Pulmonary artery endothelial cell (primary cell): ENCODE measurements at regions not wholly inside any gene's neighbourhood (a gene's known extent, or its start where the extent isn't known, plus 50 kb on each side); places are given as distances from the start of the nearest gene placed in this dataset.
"Not testable (repeated sequence)": the region's sequence is repeated elsewhere in the genome, so short reads cannot be mapped to it uniquely, and the experiment has no call there.

Source experiments
- DNase-seq: peaks from one replicate; pipeline ENCODE4 v3.0.0-alpha.2; 2011; ENCODE audit warnings: low read depth, low spot score

DNA sequence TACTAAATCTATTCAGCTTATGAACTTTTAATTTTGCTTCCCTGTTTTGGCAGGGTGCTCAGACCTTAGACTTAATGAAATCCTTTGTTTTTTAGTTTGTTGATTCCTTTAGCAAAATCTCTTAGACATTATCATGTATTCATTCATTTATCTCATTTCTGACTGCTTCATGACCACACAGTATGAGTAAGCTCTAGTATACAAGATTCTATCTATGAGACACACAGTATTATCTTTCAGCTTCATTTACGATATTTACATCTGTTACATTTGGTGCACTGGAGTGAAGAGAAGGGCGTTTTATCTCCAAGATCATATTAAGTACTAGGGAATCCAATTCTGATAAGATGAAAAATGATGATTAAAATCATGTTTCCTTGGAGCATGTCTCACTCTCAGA, 448.1 kb upstream of the CA10 start:
- DNase-seq = no peak

DNA sequence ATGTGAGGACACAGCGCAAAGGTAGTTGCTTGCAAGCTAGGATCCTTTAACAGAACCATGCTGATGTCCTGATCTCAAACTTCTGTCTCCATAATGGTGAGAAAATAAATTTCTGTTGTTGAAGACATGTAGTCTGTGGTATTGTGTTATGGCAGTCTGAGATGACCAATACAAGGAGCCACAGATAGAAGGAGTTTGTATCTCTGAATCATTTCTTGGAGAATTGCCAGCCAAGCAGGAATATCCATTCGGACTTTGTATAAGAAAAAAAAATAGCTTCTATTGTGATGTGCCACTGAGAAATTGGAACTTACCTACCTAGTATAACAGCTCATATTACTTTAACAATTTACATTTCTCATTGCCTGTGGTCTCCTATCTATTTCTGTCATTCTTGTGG, 447.6 kb upstream of the CA10 start:
- DNase-seq = peak; percentile 29

GRCh38 chr17:52604105-52604504, 445.6 kb upstream of the CA10 start:
- DNase-seq = peak; percentile 4

DNA sequence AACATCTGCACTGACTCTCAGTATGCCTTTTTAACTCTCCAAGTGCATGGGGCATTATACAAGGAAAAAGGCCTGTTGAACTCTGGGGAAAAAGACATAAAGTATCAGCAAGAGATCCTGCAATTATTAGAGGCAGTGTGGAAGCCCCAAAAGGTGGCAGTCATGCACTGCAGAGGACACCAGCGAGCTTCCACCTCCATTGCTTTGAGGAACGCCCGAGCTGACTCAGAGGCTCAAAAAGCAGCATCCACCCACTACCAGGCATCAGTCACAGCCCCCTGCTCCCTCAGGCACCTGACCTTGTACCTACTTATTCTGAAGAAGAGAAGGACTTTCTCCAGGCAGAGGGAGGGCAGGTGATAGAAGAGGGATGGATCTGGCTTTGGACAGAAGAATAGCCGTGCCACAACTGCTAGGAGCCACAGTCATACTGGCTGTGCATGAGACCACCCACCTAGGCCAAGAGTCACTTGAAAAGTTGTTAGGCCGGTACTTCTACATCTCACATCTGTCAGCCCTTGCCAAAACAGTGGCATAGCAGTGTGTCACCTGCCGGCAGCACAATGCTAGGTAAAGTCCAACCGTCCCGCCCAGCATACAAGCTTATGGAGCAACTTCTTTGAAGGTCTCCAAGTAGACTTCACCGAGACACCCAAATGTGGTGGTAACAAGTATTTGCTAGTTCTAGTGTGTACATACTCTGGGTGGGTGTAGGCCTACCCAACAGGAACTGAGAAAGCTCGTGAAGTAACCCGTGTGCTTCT, 439.1 kb upstream of the CA10 start:
- not testable (repeated sequence) for DNase-seq

GRCh38 chr17:52594516-52594915, 436.0 kb upstream of the CA10 start:
- no peak for DNase-seq

- DNase-seq = no peak
Measured at GRCh38 chr17:52546990-52547389, 388.5 kb upstream of the CA10 start.

DNA sequence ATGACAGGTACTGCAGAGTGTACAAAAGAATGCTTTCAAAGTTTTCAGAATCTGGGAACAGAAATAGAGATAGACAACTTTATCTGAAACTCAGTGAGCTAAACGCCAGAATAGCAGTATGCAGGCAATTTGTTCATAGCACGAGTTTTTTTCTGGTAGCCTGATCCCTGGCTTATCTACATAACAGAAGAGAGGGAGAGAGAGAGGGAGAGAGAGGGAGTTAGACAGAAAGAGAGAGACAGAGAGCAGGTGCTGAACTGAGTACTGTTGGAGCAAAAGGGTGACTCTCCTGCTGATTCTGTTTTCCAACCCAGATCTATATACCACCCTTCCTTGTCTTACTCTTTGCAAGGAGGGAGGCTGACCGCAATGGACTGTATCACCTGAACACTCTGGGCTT, 388.0 kb upstream of the CA10 start:
- no peak for DNase-seq

GRCh38 chr17:52537421-52537820, 378.9 kb upstream of the CA10 start:
- DNase-seq = no peak

GRCh38 chr17:52536489-52536888, 378.0 kb upstream of the CA10 start:
- DNase-seq = no peak

DNA sequence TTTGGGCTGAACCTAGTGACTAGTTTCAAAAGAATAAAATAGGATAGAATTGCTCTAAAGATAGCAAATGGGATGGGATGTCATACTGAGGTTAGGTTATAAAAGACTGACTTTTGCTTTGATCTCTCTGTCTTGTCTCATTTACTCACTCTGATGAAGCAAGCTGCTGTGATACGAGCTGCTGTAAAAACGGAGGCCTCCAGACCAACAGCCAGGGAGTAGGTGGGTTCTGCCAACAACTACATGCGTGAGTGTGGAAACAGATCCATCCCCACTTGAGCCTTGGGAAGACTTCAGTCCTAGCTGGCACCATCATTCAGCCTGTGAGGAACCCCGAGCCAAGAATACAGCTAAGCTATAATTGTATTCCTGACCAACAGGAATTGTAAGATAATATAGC, 373.9 kb upstream of the CA10 start:
- DNase-seq = no peak

DNA sequence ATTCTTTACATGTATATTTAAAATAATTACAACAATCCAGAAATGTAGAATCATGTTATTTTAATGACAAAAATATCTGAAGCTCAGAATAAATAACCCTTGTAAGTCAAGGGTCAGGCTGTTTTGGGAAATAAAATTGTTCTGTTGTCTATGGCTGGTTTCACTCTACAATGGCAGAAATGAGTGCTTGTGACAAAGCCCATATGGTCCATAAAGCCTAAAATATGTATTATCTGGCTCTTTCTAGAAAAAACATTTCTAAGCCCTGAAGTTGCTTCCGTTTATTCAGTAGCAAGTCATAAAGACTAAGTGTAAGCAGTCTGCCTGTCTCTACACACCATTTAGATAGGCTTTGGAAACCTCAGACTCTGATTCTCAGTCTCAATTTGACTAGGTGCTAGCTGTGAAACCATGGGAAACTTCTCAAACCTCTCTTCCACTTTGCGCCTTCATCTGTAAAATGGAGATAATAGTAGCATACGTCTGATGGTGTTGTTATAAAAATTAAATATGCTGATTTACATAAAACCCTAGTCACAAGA, 365.7 kb upstream of the CA10 start:
- DNase-seq = no peak

DNA sequence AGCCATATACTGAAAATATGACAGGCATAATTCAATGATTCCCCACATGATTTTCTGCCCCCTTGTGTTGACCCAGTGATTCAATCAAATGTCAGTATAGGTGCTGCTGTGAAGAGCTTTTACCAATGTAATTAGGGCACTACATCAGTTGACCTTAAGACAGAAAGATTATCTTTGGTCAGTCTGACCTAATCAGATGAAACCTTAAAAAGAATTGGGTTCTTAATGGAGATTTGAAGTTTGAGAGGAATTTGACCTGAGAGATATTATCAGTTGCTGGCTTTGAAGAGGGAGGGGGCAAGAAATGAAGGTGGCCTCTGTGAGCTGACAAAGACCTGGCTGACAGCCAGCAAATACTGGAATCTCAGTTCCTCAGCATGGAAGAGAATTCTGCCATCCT, 358.7 kb upstream of the CA10 start:
- DNase-seq = no peak

GRCh38 chr17:52515927-52516326, 357.4 kb upstream of the CA10 start:
- DNase-seq = no peak

DNA sequence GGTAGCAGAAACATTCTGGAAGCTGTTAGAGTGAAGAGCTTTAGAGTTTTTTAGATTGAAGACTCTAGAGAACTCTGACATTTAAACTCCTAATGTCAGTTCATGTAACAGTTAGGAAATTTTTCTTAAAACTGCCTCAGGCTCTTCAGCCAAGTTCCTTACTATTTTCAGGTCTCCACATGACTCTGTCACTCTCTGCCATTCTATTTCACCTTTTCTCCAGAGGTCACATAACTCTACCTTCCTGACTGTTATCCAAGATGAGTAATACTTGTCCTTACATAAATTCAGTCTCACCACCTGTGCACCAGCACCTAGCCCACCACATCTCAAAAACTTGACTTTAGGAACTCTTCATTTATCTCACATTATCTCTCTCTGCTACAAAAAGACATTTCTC, 347.1 kb upstream of the CA10 start:
- no peak for DNase-seq

GRCh38 chr17:52504081-52504480, 345.6 kb upstream of the CA10 start:
- no peak for DNase-seq

DNA sequence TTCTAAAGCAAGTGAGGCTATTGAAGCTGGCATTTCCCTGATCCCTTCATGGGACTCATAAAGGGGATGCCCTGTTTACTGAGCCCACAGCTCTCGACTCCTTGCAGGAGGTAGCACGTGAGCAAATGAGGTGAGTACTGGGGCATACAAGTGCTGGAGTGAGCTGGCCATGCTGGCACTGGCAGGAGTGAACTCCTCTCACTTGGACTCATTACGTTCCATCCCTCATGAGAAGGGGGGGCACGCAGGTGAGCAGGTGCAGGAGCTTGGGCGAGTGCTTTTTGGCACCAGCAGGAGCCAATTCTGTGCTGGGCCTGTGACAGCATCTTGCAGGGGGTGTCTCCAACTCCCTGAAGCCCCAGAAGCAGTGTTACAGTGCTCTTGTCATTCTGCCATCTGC, 337.1 kb upstream of the CA10 start:
- no peak for DNase-seq

GRCh38 chr17:52482271-52482670, 323.8 kb upstream of the CA10 start:
- no peak for DNase-seq

- no peak for DNase-seq
Measured at GRCh38 chr17:52477824-52478699, 319.5 kb upstream of the CA10 start.

GRCh38 chr17:52476638-52477313, 318.3 kb upstream of the CA10 start:
- DNase-seq = no peak

DNA sequence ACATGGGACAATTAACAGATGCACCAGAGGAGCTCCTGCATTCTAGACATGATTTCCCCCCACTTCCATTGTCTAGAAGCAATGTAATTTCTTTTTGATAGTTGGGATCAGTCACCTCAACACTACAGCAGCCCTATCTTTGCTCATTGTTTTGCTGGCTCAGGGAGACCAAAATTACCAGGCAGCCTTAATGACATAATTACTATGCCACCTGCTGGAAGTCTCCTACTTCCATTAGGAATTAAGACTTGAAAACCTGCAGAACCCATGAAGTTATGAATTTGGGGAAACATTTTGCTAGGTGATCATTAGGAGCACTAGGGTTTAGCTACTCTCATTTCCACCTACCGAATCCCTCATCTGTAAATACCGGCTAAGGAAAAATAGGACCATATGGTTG, 312.0 kb upstream of the CA10 start:
- no peak for DNase-seq

DNA sequence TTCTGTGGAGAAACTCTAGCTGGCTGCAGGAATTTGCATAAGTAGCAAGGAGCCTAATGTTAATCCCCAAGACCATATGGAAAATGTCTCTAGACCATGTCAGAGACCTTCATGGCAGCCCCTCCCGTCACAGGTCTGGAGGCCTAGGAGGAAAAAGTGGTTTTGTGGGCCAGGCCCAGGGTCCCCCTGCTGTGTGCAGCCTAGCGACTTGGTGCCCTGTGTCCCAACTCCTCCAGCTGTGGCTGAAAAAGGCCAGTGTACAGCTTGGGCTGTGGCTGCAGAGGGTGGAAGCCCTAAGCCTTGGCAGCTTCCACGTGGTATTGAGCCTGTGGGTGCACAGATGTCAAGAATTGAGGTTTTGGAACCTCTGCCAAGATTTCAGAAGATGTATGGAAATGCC, 306.9 kb upstream of the CA10 start:
- no peak for DNase-seq

GRCh38 chr17:52451294-52451861, 292.9 kb upstream of the CA10 start:
- DNase-seq = no peak
